ENCODE measurements at regions not wholly inside any gene's neighbourhood (a gene's known extent, or its start where the extent isn't known, plus 50 kb on each side); places are given as distances from the start of the nearest gene placed in this dataset.
"Not testable (repeated sequence)": the region's sequence is repeated elsewhere in the genome, so short reads cannot be mapped to it uniquely, and the experiment has no call there.

- DNase-seq (ENCODE audit: low read depth) = no peak
- TF ChIP-seq CTCF (IDR thresholded peaks at IDR 0.05; ENCODE audit: control insufficient read depth, insufficient read depth, low read depth, low read length, missing control alignments) = no peak
- H3K4me3 ChIP-seq (ENCODE audit: control insufficient read depth, low read depth, low read length) = no peak overlapping the region
Observed at GRCh38 chr3:10688126-10688525, 127.9 kb upstream of the SLC6A11 start.

GRCh38 chr3:10688548-10689172, 127.4 kb upstream of the SLC6A11 start:
- H3K4me3 ChIP-seq (ENCODE audit: control insufficient read depth, low read depth, low read length) = no peak overlapping the region
- no peak for TF ChIP-seq CTCF (IDR thresholded peaks at IDR 0.05; ENCODE audit: control insufficient read depth, insufficient read depth, low read depth, low read length, missing control alignments)
- DNase-seq (ENCODE audit: low read depth) = no peak

- H3K4me3 ChIP-seq (ENCODE audit: control insufficient read depth, low read depth, low read length) = no peak overlapping the region
- DNase-seq (ENCODE audit: low read depth) = no peak
- no peak for TF ChIP-seq CTCF (IDR thresholded peaks at IDR 0.05; ENCODE audit: control insufficient read depth, insufficient read depth, low read depth, low read length, missing control alignments)
Observed at GRCh38 chr3:10692039-10692622, 123.9 kb upstream of the SLC6A11 start.

- H3K4me3 ChIP-seq (ENCODE audit: control insufficient read depth, low read depth, low read length) = no peak overlapping the region
- peak; percentile 20 for TF ChIP-seq CTCF (IDR thresholded peaks at IDR 0.05; ENCODE audit: control insufficient read depth, insufficient read depth, low read depth, low read length, missing control alignments)
- no peak for DNase-seq (ENCODE audit: low read depth)
Observed at GRCh38 chr3:10693457-10693856, 122.6 kb upstream of the SLC6A11 start.

- no peak overlapping the region for H3K4me3 ChIP-seq (ENCODE audit: control insufficient read depth, low read depth, low read length)
- no peak for TF ChIP-seq CTCF (IDR thresholded peaks at IDR 0.05; ENCODE audit: control insufficient read depth, insufficient read depth, low read depth, low read length, missing control alignments)
- no peak for DNase-seq (ENCODE audit: low read depth)
Observed at GRCh38 chr3:10694179-10694578, 121.8 kb upstream of the SLC6A11 start.

GRCh38 chr3:10695186-10695585, 120.8 kb upstream of the SLC6A11 start:
- not testable (repeated sequence) for H3K4me3 ChIP-seq (ENCODE audit: control insufficient read depth, low read depth, low read length)

GRCh38 chr3:10695595-10696285, 120.3 kb upstream of the SLC6A11 start:
- DNase-seq (ENCODE audit: low read depth) = no peak
- no peak for TF ChIP-seq CTCF (IDR thresholded peaks at IDR 0.05; ENCODE audit: control insufficient read depth, insufficient read depth, low read depth, low read length, missing control alignments)
- H3K4me3 ChIP-seq (ENCODE audit: control insufficient read depth, low read depth, low read length) = no peak overlapping the region

More at GRCh38 chr3:10695186-10695585, 120.8 kb upstream of the SLC6A11 start:
- not testable (repeated sequence) for DNase-seq (ENCODE audit: low read depth)
